OCI-LY7 (cell line): ENCODE measurements at regions not wholly inside any gene's neighbourhood (a gene's known extent, or its start where the extent isn't known, plus 50 kb on each side); places are given as distances from the start of the nearest gene placed in this dataset.

Experiments
- BruUV-seq: library from RNA; stranded (reverse); fragments of 400-500 nt; replicated peaks from 2 replicates; lab custom pipeline; 2021; lab: Mats Ljungman, UMichigan
- CTCF ChIA-PET: fragments of 300-600 bp; sonication (Branson Sonifier 250); formaldehyde crosslinking; loops from one replicate; lab custom pipeline; 2022; ENCODE audit warnings: antibody characterized with exemption; ENCODE audit not compliant: unreplicated experiment; lab: Charles Lee
- POLR2A ChIA-PET: fragments of 300-600 bp; sonication (Branson Sonifier 250); formaldehyde crosslinking; loops from one replicate; lab custom pipeline; 2022; ENCODE audit warnings: antibody characterized with exemption; lab: Charles Lee
- DNase-seq: peaks from one replicate; pipeline ENCODE4 v3.0.0-alpha.2; 2015; ENCODE audit warnings: low spot score
- H2AFZ ChIP-seq: fragments of 200-600 bp; sonication (generic), shearing (Covaris generic); 2 replicates; pipeline ENCODE4 v1.6.1; 2014; ENCODE audit warnings: mild to moderate bottlenecking, antibody characterized with exemption, low read length, moderate library complexity
- H3K27ac ChIP-seq: fragments of 200-600 bp; sonication (generic); 2 replicates; pipeline ENCODE4 v1.5.1; 2014; ENCODE audit warnings: mixed run types, low read depth, mild to moderate bottlenecking, moderate library complexity, low read length, inconsistent platforms; ENCODE audit not compliant: poor library complexity, severe bottlenecking
- H3K36me3 ChIP-seq: fragments of 200-600 bp; sonication (generic); 2 replicates; pipeline ENCODE4 v1.6.1; 2014; ENCODE audit warnings: mild to moderate bottlenecking, antibody characterized with exemption, low read length, moderate library complexity, mixed read lengths; ENCODE audit not compliant: insufficient read depth
- H3K4me1 ChIP-seq: fragments of 200-600 bp; sonication (generic); 2 replicates; pipeline ENCODE4 v1.5.1; 2014; ENCODE audit warnings: mild to moderate bottlenecking, low read length; ENCODE audit not compliant: insufficient read depth, poor library complexity, severe bottlenecking
- H3K4me2 ChIP-seq: fragments of 200-600 bp; sonication (generic); 2 replicates; pipeline ENCODE4 v1.6.1; 2014; ENCODE audit warnings: mild to moderate bottlenecking, low read length
- H3K4me3 ChIP-seq: fragments of 200-600 bp; sonication (generic); 2 replicates; pipeline ENCODE4 v1.5.1; 2014; ENCODE audit warnings: mild to moderate bottlenecking, low read depth, low read length; ENCODE audit not compliant: poor library complexity, severe bottlenecking
- H3K79me2 ChIP-seq: fragments of 200-600 bp; sonication (generic); 2 replicates; pipeline ENCODE4 v1.6.1; 2016; ENCODE audit warnings: low read depth, mild to moderate bottlenecking, low read length, moderate library complexity, mixed read lengths; ENCODE audit not compliant: insufficient read depth
- H3K9me2 ChIP-seq: fragments of 200-600 bp; sonication (generic); 2 replicates; pipeline ENCODE4 v1.6.1; 2016; ENCODE audit warnings: mild to moderate bottlenecking, low read length, mixed read lengths; ENCODE audit not compliant: insufficient read depth
- H3K9me3 ChIP-seq: fragments of 200-600 bp; sonication (generic); 2 replicates; pipeline ENCODE4 v1.6.1; 2014; ENCODE audit warnings: mild to moderate bottlenecking, mixed run types, low read length, mixed read lengths
- H4K20me1 ChIP-seq: fragments of 200-600 bp; sonication (generic); 2 replicates; pipeline ENCODE4 v1.6.1; 2014; ENCODE audit warnings: mild to moderate bottlenecking, antibody characterized with exemption, low read length, moderate library complexity, mixed read lengths; ENCODE audit not compliant: insufficient read depth
- CTCF ChIP-seq: fragments of 200-600 bp; sonication (generic); conservative IDR thresholded peaks from 2 replicates; pipeline ENCODE4 v1.5.1; 2014; ENCODE audit warnings: mild to moderate bottlenecking, antibody characterized with exemption, low read length, moderate library complexity, mixed read lengths
- EZH2phosphoT487 ChIP-seq: fragments of 200-600 bp; sonication (generic); IDR thresholded peaks from 2 replicates; pipeline ENCODE4 v1.6.1; 2018; ENCODE audit warnings: low read depth, borderline replicate concordance, mild to moderate bottlenecking, mixed run types, antibody characterized with exemption, low read length, moderate library complexity, mixed read lengths
- intact Hi-C: fragments of 100-400 bp; cut with micrococcal nuclease; formaldehyde crosslinking; loops from one replicate; pipeline ENCODE4 v1.10.0; 2022; ENCODE audit not compliant: unreplicated experiment

GRCh38 chr2:145957929-145958328 lies 1438.0 kb upstream of the ZEB2 start:
- BruUV-seq: no TSS peak
- no peaks in the 10 kb centered on the region for H4K20me1 ChIP-seq
- POLR2A ChIA-PET: interaction anchor here (0.7 to 1.0 kb wide), 2 partner anchors 74 to 1956 kb away, joined by 3 to 4 read pairs; no protein-coding TSS in a partner anchor
- intact Hi-C loops: no loop called here
- no peaks in the 10 kb centered on the region for H3K9me2 ChIP-seq
- no peaks in the 10 kb centered on the region for H3K4me1 ChIP-seq
- no peaks in the 10 kb centered on the region for H3K9me3 ChIP-seq
- H3K4me3 ChIP-seq: no peak overlapping the region
- no peaks in the 10 kb centered on the region for H3K79me2 ChIP-seq
- H3K36me3 ChIP-seq: no peaks in the 10 kb centered on the region
- H2AFZ ChIP-seq: no peak overlapping the region
- no peak overlapping the region for H3K27ac ChIP-seq
- TF ChIP-seq CTCF (no peak), EZH2phosphoT487 (no peak)
- DNase-seq: no peak
- CTCF ChIA-PET: no interaction called here
- H3K4me2 ChIP-seq: no peak overlapping the region

GRCh38 chr2:145939949-145940348 lies 1420.0 kb upstream of the ZEB2 start:
- H3K9me2 ChIP-seq: no peaks in the 10 kb centered on the region; the same call in 1 of the 2 replicates
- POLR2A ChIA-PET: no interaction called here
- CTCF ChIA-PET: no interaction called here

More at GRCh38 chr2:145939949-145940348, 1420.0 kb upstream of the ZEB2 start:
- Histone ChIP-seq H3K79me2 (no peaks in the 10 kb centered on the region), H3K4me1 (no peaks in the 10 kb centered on the region), H3K4me2 (no peak overlapping the region), H2AFZ (no peak overlapping the region), H4K20me1 (no peaks in the 10 kb centered on the region), H3K27ac (no peak overlapping the region), H3K9me3 (no peaks in the 10 kb centered on the region), H3K4me3 (no peak overlapping the region), H3K36me3 (no peaks in the 10 kb centered on the region)
- DNase-seq: no peak
- intact Hi-C loops: no loop called here
- TF ChIP-seq CTCF (no peak), EZH2phosphoT487 (no peak)
- BruUV-seq: no TSS peak
